AG20443 (cell line): ENCODE measurements at regions not wholly inside any gene's neighbourhood (a gene's known extent, or its start where the extent isn't known, plus 50 kb on each side); places are given as distances from the start of the nearest gene placed in this dataset.

Source experiments
- DNase-seq: peaks from one replicate; pipeline ENCODE4 v3.0.0; 2012; ENCODE audit warnings: low spot score, mixed read lengths

DNA sequence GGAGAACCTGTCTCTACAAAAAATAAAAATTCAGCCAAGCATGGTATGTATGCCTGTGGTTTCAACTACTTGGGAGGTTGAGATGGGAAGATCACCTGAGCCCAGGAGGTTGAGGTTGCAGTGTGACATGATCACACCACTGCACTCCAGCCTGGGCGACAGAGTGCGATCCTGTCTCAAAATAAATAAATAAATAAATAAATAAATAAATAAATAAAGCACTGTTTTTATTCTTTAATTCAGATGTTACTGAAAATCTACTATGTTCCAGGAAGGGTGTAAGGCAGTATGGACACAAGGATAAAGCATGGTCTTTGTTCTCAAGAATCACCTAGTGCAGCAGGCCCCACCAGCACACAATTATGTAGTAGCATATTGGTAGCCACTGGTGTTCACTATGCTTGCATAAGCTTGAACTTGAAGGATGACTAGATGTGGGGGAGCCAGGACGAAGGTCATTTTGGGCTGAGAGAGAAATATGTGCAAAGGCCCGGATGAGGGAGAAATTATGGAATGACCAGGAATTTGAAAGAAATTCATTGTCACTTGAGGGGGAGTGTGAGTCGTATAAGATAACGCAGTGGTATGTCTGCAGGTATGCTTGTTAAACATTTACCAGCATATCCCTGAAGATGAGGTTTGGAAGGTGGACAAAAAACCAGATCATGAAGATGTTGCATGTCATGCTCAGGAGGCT, 70.2 kb upstream of the CD180 start:
- no peak for DNase-seq

DNA sequence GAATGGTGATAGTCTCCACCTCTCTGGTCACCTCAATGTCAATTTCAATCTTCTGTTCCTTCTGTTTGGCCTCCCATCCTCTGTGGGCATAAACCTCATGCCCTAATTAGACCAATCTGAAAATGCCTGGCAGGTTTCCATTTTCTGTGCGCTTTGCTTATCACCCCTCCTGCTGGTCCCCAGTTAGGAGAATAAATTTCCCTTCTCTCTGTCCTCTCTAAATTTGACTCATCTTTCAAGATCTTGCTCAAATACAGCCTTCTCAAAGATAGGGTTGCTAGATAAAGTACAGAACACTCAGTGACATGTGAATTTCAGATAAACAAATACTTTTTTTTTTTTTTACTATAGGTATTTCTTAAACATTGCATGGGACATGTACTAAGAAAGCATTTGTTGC, 69.4 kb upstream of the CD180 start:
- no peak for DNase-seq

DNA sequence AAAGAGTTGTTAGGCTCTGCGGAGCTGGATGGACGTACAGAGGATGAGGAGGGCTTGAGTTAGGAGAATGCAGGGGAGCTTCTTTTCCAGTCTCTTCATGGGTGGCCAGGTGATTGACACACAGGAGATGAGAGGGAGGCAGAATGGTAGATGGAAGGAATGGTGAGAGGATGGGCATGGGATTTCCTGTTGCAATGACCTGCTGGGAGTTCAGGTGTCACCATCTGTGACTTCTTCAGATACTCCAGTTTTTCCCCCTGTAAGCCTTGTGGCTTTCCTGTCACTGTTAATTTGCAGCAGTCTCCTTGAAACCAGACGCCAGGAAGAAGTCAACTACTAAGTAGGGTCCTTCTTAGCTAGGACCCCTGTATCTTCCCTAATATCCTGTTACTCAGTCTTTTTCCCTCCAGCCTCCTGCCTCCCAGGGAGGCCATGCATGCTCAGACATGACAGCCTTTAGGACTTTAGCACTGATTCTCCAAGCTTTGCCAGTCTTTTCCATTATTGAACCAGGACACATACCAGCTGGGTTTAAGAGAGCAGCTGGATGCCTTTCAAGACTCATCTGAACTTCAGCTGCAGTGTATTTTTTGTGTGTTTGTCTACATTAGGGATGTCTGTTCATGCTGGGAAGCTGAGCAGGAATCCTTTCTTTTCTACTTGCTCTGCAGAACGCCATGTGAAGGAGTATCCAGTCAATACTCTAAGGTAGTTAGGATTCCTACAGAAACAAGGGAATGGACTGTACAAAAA, 67.2 kb upstream of the CD180 start:
- DNase-seq: no peak

DNA sequence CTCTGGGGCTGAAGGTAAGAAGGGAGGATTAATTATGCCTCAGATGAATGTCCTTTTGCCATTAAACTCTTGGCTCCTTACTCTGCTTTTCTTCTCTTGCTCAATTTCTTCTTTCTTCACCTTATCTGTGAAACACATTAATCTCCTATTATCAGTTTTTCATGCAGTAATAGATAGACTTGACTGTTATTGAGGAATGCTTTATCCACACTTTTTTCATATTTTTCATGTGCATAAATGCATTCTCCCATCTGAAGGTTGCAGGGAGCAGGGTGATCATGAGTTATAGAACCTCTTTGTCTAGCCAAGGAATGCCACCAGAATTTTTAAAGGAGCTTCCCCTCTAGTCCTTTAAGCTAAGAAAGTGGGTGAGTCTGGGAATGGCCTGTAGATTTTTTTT, 66.4 kb upstream of the CD180 start:
- no peak for DNase-seq

DNA sequence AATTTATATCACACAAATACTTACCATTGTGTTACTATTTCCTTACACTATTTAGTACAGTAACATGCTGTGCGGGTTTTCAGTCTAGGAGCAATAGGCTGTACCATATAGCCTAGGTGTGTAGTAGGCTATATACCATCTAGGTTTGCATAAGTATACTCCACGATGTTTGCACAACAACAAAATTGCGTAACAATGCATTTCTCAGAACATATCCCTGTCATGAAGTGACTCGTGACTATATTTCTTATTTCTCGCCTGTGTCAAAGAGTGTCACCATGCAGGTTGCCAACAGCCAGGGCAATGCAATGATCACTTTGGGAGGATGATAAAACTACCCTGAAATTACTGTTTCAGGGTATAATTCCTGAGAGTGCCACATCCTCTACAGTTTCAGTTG, 65.6 kb upstream of the CD180 start:
- DNase-seq: no peak

DNA sequence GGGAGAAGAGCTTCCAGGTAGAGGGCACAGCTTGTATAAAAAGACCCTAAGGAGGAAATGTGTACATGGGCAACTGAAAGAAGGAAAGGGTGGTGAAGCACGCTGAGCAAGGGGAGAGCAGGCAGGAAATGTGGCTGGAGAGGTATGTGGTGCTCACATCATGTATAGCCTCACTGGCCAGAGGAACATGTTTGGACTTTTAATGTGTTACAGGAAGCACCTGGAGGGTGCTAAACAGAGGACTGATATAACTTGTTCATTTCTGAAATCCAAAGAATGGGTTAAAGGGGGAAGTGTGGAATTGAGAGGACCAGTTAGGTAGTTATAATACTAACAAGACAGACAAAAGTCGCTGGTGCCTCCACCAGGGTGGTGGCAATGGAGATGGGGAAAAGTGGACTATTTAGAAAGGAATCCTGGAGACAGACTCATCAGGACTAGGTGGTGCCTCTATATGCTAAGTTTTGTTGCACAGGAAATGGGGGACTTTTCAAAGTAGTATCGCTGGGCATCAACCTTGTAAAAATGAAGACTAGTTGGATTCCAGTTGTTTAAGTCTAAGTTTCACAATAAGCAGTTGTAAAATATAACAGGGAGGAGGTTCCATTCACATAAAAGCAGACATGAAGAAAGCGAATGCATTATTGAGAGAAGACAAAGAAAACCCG, 63.1 kb upstream of the CD180 start:
- no peak for DNase-seq

DNA sequence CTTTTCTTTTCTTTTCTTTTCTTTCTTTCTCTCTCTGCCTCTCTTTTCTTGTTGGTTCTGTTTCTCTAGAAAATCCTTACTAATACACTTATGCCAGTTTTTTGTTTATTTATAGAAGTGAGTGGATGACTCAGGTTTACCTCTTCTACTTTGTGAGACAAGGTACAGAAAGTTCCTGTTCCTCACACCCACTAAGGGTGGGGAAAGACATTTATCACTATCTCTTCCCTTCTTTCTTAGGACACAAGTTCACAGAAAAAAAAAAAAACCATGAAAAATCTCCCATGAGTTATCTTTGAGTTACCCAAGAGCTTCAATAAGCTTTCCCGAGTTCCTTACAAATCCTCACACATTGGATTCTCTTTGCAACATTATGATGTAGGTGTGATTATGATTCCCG, 60.9 kb upstream of the CD180 start:
- DNase-seq: no peak

DNA sequence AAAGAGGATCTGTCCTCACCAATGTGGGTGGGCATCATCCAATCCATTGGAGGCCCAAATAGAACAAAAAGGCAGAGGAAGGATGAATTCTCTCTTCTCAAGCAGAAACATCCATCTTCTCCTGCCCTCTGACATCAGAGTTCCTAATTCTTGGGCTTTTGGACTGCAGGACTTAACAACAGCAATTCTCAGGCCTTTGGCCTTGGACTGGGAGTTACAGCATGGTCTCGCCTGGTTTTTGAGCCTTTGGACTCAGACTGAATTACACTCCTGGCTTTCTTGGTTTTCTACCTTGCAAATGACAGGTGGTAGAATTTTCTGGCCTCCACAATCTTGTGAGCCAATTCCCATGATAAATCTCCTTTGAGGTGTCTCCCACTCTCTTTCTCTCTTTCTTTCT, 60.5 kb upstream of the CD180 start:
- DNase-seq: no peak

DNA sequence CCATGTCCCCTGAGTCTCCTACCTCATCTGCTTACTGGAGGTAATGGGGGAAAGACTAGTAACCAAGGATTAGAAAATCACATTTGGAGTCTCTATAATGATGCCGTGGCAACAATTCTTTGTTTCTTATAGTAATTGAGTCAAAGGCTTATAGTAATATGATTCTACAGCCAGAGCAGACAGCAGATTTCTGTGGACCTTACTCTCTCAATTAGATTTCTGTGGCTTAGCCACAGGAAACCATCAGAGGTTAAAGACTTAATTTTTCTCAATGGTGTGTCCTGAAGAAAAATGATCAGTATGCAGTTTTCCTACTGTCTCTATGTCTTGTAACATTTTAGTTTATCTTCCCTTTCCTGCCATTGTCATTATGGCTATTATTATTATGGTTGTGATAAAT, 59.3 kb upstream of the CD180 start:
- DNase-seq: peak; percentile 17

DNA sequence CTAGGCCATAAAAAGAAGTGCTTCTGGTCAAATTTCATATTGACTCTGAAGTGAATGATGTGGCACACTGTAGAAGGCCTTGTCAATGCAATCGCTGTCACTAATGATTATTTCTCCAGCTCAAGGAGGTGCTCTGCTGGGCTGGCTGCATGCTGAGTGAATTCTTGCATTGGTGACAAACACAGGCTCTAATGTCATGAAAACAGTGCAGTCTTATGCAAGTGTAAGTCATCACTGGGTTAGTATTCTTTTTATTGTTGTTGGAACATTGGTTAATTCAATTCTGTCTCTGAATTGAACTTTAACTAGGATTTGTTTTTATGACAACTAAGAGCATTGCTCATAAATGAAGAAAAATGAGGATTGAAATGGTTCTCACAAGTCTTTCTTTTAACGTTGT, 57.3 kb upstream of the CD180 start:
- no peak for DNase-seq

DNA sequence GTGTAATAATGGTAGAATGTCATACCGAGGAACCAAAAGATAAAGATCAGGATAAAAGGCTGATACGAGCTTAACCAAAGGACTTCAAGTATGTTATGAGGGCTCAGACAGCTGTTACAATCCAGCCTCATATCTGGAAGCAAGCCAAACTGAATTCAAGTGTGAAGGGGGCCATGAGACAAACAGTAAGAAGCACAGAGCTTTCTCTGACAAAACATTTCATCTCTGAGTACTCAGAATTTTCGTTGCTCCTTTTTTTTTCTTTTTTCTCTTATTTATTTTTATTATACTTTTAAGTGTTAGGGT, 52.9 kb upstream of the CD180 start:
- no peak for DNase-seq

DNA sequence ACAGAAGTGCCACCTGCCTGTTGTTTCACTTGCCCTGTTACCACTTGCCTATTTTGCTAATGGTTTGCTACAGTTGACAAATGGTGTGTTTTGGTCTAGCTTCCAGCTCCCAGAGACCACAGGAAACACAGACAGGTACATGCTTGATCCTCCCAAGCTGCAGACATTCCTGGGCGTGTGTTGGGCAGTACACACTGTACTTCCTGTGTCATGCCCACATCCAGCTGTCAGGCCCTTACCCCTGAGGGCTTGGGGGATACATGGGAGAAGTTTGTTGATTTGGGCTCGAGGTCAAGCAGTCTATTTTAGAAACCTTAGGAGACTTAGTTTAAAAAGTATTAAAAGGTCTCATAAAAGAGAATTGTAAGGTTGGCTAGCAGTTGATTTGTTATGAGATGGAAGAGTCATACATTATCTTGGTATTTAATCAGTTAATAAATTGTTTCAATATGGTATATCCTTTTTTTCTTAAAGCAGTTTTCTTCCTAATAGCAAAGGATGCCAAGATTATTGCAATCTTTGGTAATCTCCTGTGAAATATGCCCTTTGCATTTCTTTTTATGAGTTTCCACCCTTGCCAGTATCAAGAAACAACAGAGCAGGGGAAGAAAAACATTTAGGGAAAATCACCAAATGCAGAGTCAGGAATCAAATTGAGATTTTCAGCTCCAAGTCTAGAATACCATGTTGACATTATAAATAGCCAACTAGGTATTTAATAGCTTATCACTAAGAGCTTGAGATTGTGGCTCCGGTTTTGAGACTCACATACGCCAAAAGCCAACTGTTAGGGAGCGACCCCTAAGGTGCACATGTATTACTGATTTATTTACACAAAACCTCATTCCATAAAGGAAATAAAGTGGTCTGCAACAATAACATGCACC, 52.3 kb upstream of the CD180 start:
- no peak for DNase-seq

DNA sequence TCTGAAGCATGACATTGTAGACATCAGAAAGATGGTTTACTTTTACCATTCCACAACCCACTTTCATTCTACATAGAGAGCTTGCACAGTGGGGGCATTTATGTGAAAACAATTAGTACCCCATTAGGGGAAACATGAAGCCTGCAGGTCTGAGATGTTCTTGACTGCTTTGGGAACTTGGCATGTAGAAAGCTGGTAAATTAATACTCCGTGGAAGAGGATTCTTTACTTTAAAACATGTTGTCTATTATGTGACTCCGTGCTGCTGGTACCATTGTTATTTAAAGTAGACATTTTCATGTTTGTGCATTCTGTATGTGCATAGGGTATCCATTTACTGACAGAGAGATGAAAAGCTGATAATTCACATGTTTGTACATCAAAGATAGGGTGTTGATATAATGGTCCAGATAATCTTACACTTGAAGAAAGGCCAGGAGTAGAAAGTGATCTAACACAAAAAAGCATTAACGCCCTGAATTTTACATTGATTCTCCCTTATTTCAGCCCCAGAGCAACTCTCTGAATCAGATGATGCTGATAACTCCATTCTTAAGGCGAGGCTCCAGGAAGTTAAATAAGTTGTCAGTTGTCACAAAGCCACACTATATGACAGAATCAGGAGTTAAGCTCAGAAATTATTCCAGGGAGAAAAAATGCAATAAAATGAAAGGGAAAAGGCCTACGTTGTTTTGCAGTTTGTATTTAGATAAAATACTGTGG, 50.1 kb upstream of the CD180 start:
- DNase-seq: no peak
